H1 (cell line): ENCODE measurements at regions not wholly inside any gene's neighbourhood (a gene's known extent, or its start where the extent isn't known, plus 50 kb on each side); places are given as distances from the start of the nearest gene placed in this dataset.

Experiments used
- CTCF ChIA-PET: fragments of 300-600 bp; sonication (Branson Sonifier 250); formaldehyde crosslinking; loops from one replicate; lab custom pipeline; 2021; ENCODE audit not compliant: partially characterized antibody; lab: Charles Lee
- POLR2A ChIA-PET: fragments of 300-600 bp; sonication (Branson Sonifier 250); formaldehyde crosslinking; loops from one replicate; lab custom pipeline; 2021; ENCODE audit warnings: inconsistent platforms; ENCODE audit not compliant: partially characterized antibody; lab: Charles Lee
- DNase-seq, 2 experiments: peaks; one replicate each; pipeline versions ENCODE4 v3.0.0 to v3.0.0-alpha.2; 2010 to 2022; ENCODE audit warnings: low spot score in 2 of 2, low read depth in 1 of 2, mixed read lengths in 1 of 2
- FAIRE-seq: peaks from 2 replicates; lab custom pipeline; 2011; peaks lifted over from hg19 to GRCh38; lab: Jason Lieb, UNC
- H2AFZ ChIP-seq: 2 replicates; pipeline ENCODE4 v1.8.1; 2012; ENCODE audit warnings: low read length, inconsistent platforms
- H2AK5ac ChIP-seq: 2 replicates; pipeline ENCODE4 v1.6.1; 2013; ENCODE audit warnings: low read depth, low read length
- H2BK120ac ChIP-seq: replicated peaks from 2 replicates; pipeline ENCODE3; 2013; ENCODE audit warnings: low read depth, low read length, inconsistent platforms
- H2BK12ac ChIP-seq: 2 replicates; pipeline ENCODE4 v1.6.1; 2013; ENCODE audit warnings: low read depth, low read length
- H2BK15ac ChIP-seq: 2 replicates; pipeline ENCODE4 v1.6.1; 2013; ENCODE audit warnings: low read length
- H2BK20ac ChIP-seq: 2 replicates; pipeline ENCODE4 v1.6.1; 2013; ENCODE audit warnings: low read length
- H2BK5ac ChIP-seq: 2 replicates; pipeline ENCODE4 v1.6.1; 2013; ENCODE audit warnings: low read depth, low read length
- H3K14ac ChIP-seq: 2 replicates; pipeline ENCODE4 v1.6.1; 2013; ENCODE audit warnings: inconsistent platforms; ENCODE audit not compliant: insufficient read length
- H3K18ac ChIP-seq: 2 replicates; pipeline ENCODE4 v1.6.1; 2013; ENCODE audit warnings: low read length; ENCODE audit errors: extremely low read depth
- H3K23ac ChIP-seq: 2 replicates; pipeline ENCODE4 v1.6.1; 2013; ENCODE audit warnings: inconsistent platforms; ENCODE audit not compliant: insufficient read length
- H3K23me2 ChIP-seq: 2 replicates; pipeline ENCODE4 v1.6.1; 2013; ENCODE audit warnings: low read depth, low read length
- H3K27ac ChIP-seq: 2 replicates; pipeline ENCODE4 v1.6.1; 2011; ENCODE audit warnings: low read depth, low read length, inconsistent platforms
- H3K27me3 ChIP-seq, 4 experiments: replicated peaks in 1 of 4; 1 replicate in 1 of 4; 2 replicates in 3 of 4; pipeline versions ENCODE4 v1.6.1 to v1.8.1; 2011 to 2013; ENCODE audit warnings: low read length in 3 of 4, mild to moderate bottlenecking in 3 of 4, inconsistent platforms in 2 of 4, mixed read lengths in 2 of 4, moderate library complexity in 1 of 4; ENCODE audit not compliant: control insufficient read depth in 3 of 4, insufficient read depth in 3 of 4; ENCODE audit errors: extremely low read depth in 1 of 4
- H3K36me3 ChIP-seq, 4 experiments: 2 replicates each; pipeline versions ENCODE4 v1.6.1 to v1.8.1; 2011 to 2013; ENCODE audit warnings: mild to moderate bottlenecking in 4 of 4, low read length in 3 of 4, moderate library complexity in 2 of 4, control low read depth in 1 of 4, inconsistent platforms in 1 of 4; ENCODE audit not compliant: insufficient read depth in 4 of 4, control insufficient read depth in 2 of 4
- H3K4ac ChIP-seq: replicated peaks from 2 replicates; pipeline ENCODE3; 2013; ENCODE audit warnings: low read length, low read depth, mixed read lengths, inconsistent platforms; ENCODE audit not compliant: insufficient read length
- H3K4me1 ChIP-seq, 4 experiments: replicated peaks in 1 of 4; 1 replicate in 1 of 4; 2 replicates in 3 of 4; pipeline versions ENCODE4 v1.6.1 to v1.8.1; 2011 to 2013; ENCODE audit warnings: low read length in 3 of 4, inconsistent platforms in 2 of 4, mixed read lengths in 1 of 4; ENCODE audit not compliant: insufficient read depth in 4 of 4, control insufficient read depth in 3 of 4
- H3K4me2 ChIP-seq, 2 experiments: 2 replicates each; pipeline versions ENCODE4 v1.6.1 to v1.8.1; 2011 to 2013; ENCODE audit warnings: low read depth in 2 of 2, low read length in 2 of 2, control low read depth in 1 of 2, inconsistent platforms in 1 of 2, mild to moderate bottlenecking in 1 of 2; ENCODE audit not compliant: insufficient read depth in 1 of 2
- H3K4me3 ChIP-seq, 4 experiments: fragments of 200-600, 300-600 bp in 1 of 4; sonication (generic), shearing (Covaris generic), sonication (Bioruptor Twin) in 1 of 4; 2 replicates each; pipeline versions ENCODE4 v1.5.1 to v1.8.1; 2011 to 2016; ENCODE audit warnings: low read length in 4 of 4, low read depth in 3 of 4, control low read depth in 2 of 4, inconsistent platforms in 2 of 4, mild to moderate bottlenecking in 2 of 4, mixed read lengths in 1 of 4, moderate library complexity in 1 of 4; ENCODE audit not compliant: insufficient read depth in 2 of 4; ENCODE audit errors: extremely low read depth in 1 of 4
- H3K56ac ChIP-seq: replicated peaks from 2 replicates; pipeline ENCODE3; 2013; ENCODE audit warnings: low read depth, mild to moderate bottlenecking, mixed read lengths, low read length, inconsistent platforms; ENCODE audit not compliant: insufficient read length
- H3K79me1 ChIP-seq: 2 replicates; pipeline ENCODE4 v1.6.1; 2013; ENCODE audit warnings: low read depth, low read length, control low read depth
- H3K79me2 ChIP-seq, 2 experiments: 2 replicates each; pipeline versions ENCODE4 v1.6.1 to v1.8.1; 2012 to 2013; ENCODE audit warnings: low read length in 2 of 2, mild to moderate bottlenecking in 2 of 2, inconsistent platforms in 1 of 2; ENCODE audit not compliant: insufficient read depth in 2 of 2, control insufficient read depth in 1 of 2
- H3K9ac ChIP-seq, 4 experiments: replicated peaks in 1 of 4; 1 replicate in 1 of 4; 2 replicates in 3 of 4; pipeline versions ENCODE4 v1.6.1 to v1.8.1; 2011 to 2013; ENCODE audit warnings: low read depth in 3 of 4, low read length in 3 of 4, control low read depth in 2 of 4, mild to moderate bottlenecking in 2 of 4, moderate library complexity in 2 of 4, inconsistent platforms in 1 of 4; ENCODE audit errors: extremely low read depth in 1 of 4
- H3K9me3 ChIP-seq, 2 experiments: 2 replicates each; pipeline versions ENCODE4 v1.6.1 to v1.8.1; 2012 to 2013; ENCODE audit warnings: mild to moderate bottlenecking in 2 of 2, moderate library complexity in 2 of 2, control low read depth in 1 of 2, inconsistent platforms in 1 of 2, low read depth in 1 of 2, low read length in 1 of 2, mixed read lengths in 1 of 2; ENCODE audit not compliant: insufficient read depth in 2 of 2
- H4K20me1 ChIP-seq, 2 experiments: replicated peaks in 1 of 2; 2 replicates each; pipeline versions ENCODE3 to v1.8.1; 2011 to 2013; ENCODE audit warnings: inconsistent platforms in 2 of 2, low read length in 2 of 2, mild to moderate bottlenecking in 1 of 2; ENCODE audit not compliant: insufficient read depth in 2 of 2, control insufficient read depth in 1 of 2
- H4K5ac ChIP-seq: 2 replicates; pipeline ENCODE4 v1.6.1; 2013; ENCODE audit warnings: low read length, low read depth, mixed read lengths, inconsistent platforms; ENCODE audit not compliant: insufficient read length
- H4K8ac ChIP-seq: 2 replicates; pipeline ENCODE4 v1.8.0; 2013; ENCODE audit warnings: mild to moderate bottlenecking, moderate library complexity, low read length, inconsistent platforms; ENCODE audit not compliant: insufficient read depth; ENCODE audit errors: extremely low read depth
- H4K91ac ChIP-seq: replicated peaks from 2 replicates; pipeline ENCODE3; 2013; ENCODE audit warnings: low read length, mixed read lengths, inconsistent platforms; ENCODE audit not compliant: insufficient read length
- CBX5 ChIP-seq: fragments of 300-800, 300-1000 bp; sonication (generic); IDR thresholded peaks from 2 replicates; pipeline ENCODE4 v1.7.1; 2016; ENCODE audit warnings: antibody characterized with exemption, low read length, low read depth
- CBX8 ChIP-seq: fragments of 300-800, 300-1000 bp; sonication (generic); IDR thresholded peaks from 2 replicates; pipeline ENCODE4 v1.7.1; 2016; ENCODE audit warnings: low read depth, low read length, borderline replicate concordance
- PHF8 ChIP-seq: fragments of 200-600 bp; sonication (generic); conservative IDR thresholded peaks from 2 replicates; pipeline ENCODE4 v1.7.1; 2012; ENCODE audit warnings: low read depth, mild to moderate bottlenecking, inconsistent platforms, low read length, moderate library complexity
- POU5F1 ChIP-seq: IDR thresholded peaks from 2 replicates; pipeline ENCODE4 v1.6.1; 2011; ENCODE audit warnings: low read depth, mild to moderate bottlenecking, low read length, moderate library complexity
- SP2 ChIP-seq: IDR thresholded peaks from 2 replicates; pipeline ENCODE4 v1.6.1; 2012; ENCODE audit warnings: mild to moderate bottlenecking, low read length, inconsistent platforms
- WGBS, 2 experiments: shearing (Covaris generic) in 1 of 2; methylation state at CpG; one replicate each; pipeline versions ENCODE4 v1.1.6 to v1.1.7; 2013 to 2015; ENCODE audit warnings: low lambda C conversion rate in 2 of 2, mixed read lengths in 2 of 2, inconsistent platforms in 1 of 2, low coverage in 1 of 2, missing lambda C conversion rate in 1 of 2; ENCODE audit not compliant: insufficient replicate concordance in 2 of 2, insufficient coverage in 1 of 2, insufficient read length in 1 of 2; ENCODE audit errors: extremely low coverage in 1 of 2, missing lambda C conversion rate in 1 of 2; 5-methylcytosine and 5-hydroxymethylcytosine counted together

GRCh38 chr3:5613599-5613998, 426.1 kb downstream of the EDEM1 start:
- 90% methylated on average over 3 of the region's 3 CpGs; no CpG with 5 or more reads in 1 of the 2 experiments for WGBS, 2 experiments
- no peak overlapping the region for H3K4me3 ChIP-seq
- no peak overlapping the region for H2BK15ac ChIP-seq
- CTCF ChIA-PET: no interaction called here
- no peak overlapping the region for H2AFZ ChIP-seq
- H4K91ac ChIP-seq: no peak overlapping the region
- no peaks in the 10 kb centered on the region for H3K79me2 ChIP-seq
- no peaks in the 10 kb centered on the region for H3K4me1 ChIP-seq
- no peak for FAIRE-seq
- H4K20me1 ChIP-seq: no peaks in the 10 kb centered on the region
- H2AK5ac ChIP-seq: no peak overlapping the region
- no peak overlapping the region for H4K5ac ChIP-seq
- H3K36me3 ChIP-seq: no peaks in the 10 kb centered on the region
- no peak for DNase-seq
- POLR2A ChIA-PET: no interaction called here
- H2BK120ac ChIP-seq: no peak overlapping the region
- no peak overlapping the region for H3K18ac ChIP-seq
- no peak overlapping the region for H3K4me2 ChIP-seq
- H3K9ac ChIP-seq: no peak overlapping the region
- H3K9me3 ChIP-seq: no peaks in the 10 kb centered on the region
- H3K27me3 ChIP-seq: no peaks in the 10 kb centered on the region
- H3K4ac ChIP-seq: no peak overlapping the region
- TF ChIP-seq PHF8: no peak
- no peak for TF ChIP-seq CBX5
- no peak for TF ChIP-seq SP2
- no peak for TF ChIP-seq CBX8
- no peak for TF ChIP-seq POU5F1
- H3K14ac ChIP-seq: no peak overlapping the region
- H3K23me2 ChIP-seq: no peaks in the 10 kb centered on the region
- no peak overlapping the region for H2BK20ac ChIP-seq
- H2BK12ac ChIP-seq: no peak overlapping the region
- H3K56ac ChIP-seq: no peak overlapping the region
- no peak overlapping the region for H3K23ac ChIP-seq
- no peak overlapping the region for H3K27ac ChIP-seq
- H2BK5ac ChIP-seq: no peak overlapping the region
- H3K79me1 ChIP-seq: no peaks in the 10 kb centered on the region
- H4K8ac ChIP-seq: no peak overlapping the region
